ENCODE measurements at regions not wholly inside any gene's neighbourhood (a gene's known extent, or its start where the extent isn't known, plus 50 kb on each side); places are given as distances from the start of the nearest gene placed in this dataset.

- intact Hi-C loops (cut with micrococcal nuclease): no loop called here
- DNase-seq: no peak
- Mint-ChIP-seq H3K27ac (no peak overlapping the region), H3K27me3 (peaks cover 18% of the 10 kb centered on the region), H3K4me1 (no peaks in the 10 kb centered on the region), H3K4me3 (no peak overlapping the region), H3K9me3 (ENCODE audit: insufficient read depth) (no peaks in the 10 kb centered on the region)
- Histone ChIP-seq H3K27ac (ENCODE audit: low read length in 2 of 2) (no peak overlapping the region), H3K4me3 (ENCODE audit: control extremely low read depth in 1 of 5, extremely low read depth in 1 of 5, insufficient read depth in 1 of 5, low read depth in 2 of 5, low read length in 4 of 5) (no peak overlapping the region), H3K9me3 (ENCODE audit: control extremely low read depth in 1 of 3, control insufficient read depth in 2 of 3, insufficient read depth in 1 of 3, low read length in 2 of 3) (peaks cover 0 to 1% (median 0%) of the 10 kb centered on the region in 3 donors), H3K4me2 (replicated peaks; ENCODE audit: low read depth, low read length, poor library complexity, severe bottlenecking) (no peak overlapping the region), H3K9ac (ENCODE audit: low read length) (no peak overlapping the region), H3K4me1 (ENCODE audit: control insufficient read depth in 2 of 2, insufficient read depth in 2 of 2, low read length in 2 of 2) (no peaks in the 10 kb centered on the region), H3K36me3 (replicated peaks in 1 of 2; ENCODE audit: control extremely low read depth in 1 of 2, control insufficient read depth in 1 of 2, extremely low read depth in 1 of 2, insufficient read depth in 2 of 2, low read length in 1 of 2) (no peaks in the 10 kb centered on the region), H2AFZ (ENCODE audit: insufficient read depth, low read depth, low read length, poor library complexity, severe bottlenecking) (no peak overlapping the region), H4K20me1 (ENCODE audit: control insufficient read depth, insufficient read depth, low read length, poor library complexity, severe bottlenecking) (no peaks in the 10 kb centered on the region), H3K27me3 (replicated peaks in 1 of 4; ENCODE audit: control extremely low read depth in 1 of 4, control insufficient read depth in 3 of 4, insufficient read depth in 4 of 4, low read length in 3 of 4) (no peaks in the 10 kb centered on the region), H3K79me2 (ENCODE audit: control insufficient read depth, insufficient read depth, low read length) (no peaks in the 10 kb centered on the region)
- no peak for ATAC-seq (ENCODE audit: low read depth)
- CTCF ChIA-PET: no interaction called here
- POLR2A ChIA-PET: no interaction called here
- 93% methylated on average over 1 of the region's 2 CpGs for whole genome bisulfite sequencing (ENCODE audit: insufficient coverage)
- TF ChIP-seq CTCF (IDR thresholded peaks at IDR 0.05) (no peak), EZH2 (IDR thresholded peaks at IDR 0.05; ENCODE audit: borderline replicate concordance, insufficient read depth, low read depth, low read length, poor library complexity, severe bottlenecking) (no peak)
Measured at GRCh38 chr20:52331655-52332054, 140.1 kb upstream of the ZFP64 start.

DNA sequence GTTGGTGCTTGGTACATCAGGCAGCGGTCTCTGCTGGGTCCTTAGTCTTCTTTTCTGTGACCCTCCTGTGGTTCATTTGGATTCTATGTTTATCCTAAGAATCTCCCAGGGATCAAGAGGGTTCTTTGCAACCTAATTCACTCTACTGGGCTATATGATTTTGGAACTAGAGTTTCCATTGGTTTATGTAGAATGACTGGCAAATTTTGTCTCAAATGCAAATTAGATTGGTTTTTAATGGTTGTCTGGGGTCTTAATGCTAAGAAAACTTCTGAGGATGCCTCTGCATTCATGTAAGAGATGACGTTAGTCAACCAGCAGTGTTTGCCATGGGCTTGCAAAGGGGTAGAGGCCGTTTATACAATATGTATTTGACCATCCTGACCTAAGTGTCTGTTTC, 129.8 kb upstream of the ZFP64 start:
- 68% methylated on average over 3 of the region's 3 CpGs for WGBS (ENCODE audit: insufficient coverage)
- intact Hi-C loops (cut with micrococcal nuclease): no loop called here
- no peak for ATAC-seq (ENCODE audit: low read depth)
- H3K27ac Mint-ChIP-seq: no peak overlapping the region
- H3K4me3 ChIP-seq (ENCODE audit: control extremely low read depth in 1 of 5, extremely low read depth in 1 of 5, insufficient read depth in 1 of 5, low read depth in 2 of 5, low read length in 4 of 5): no peak overlapping the region
- TF ChIP-seq CTCF (IDR thresholded peaks at IDR 0.05) (no peak), EZH2 (IDR thresholded peaks at IDR 0.05; ENCODE audit: borderline replicate concordance, insufficient read depth, low read depth, low read length, poor library complexity, severe bottlenecking) (no peak)
- no peaks in the 10 kb centered on the region for H3K4me1 Mint-ChIP-seq
- no peaks in the 10 kb centered on the region for H3K36me3 ChIP-seq (replicated peaks in 1 of 2; ENCODE audit: control extremely low read depth in 1 of 2, control insufficient read depth in 1 of 2, extremely low read depth in 1 of 2, insufficient read depth in 2 of 2, low read length in 1 of 2)
- no peaks in the 10 kb centered on the region for H3K4me1 ChIP-seq (ENCODE audit: control insufficient read depth in 2 of 2, insufficient read depth in 2 of 2, low read length in 2 of 2)
- peaks cover 35% of the 10 kb centered on the region for H3K27me3 Mint-ChIP-seq
- ChIA-PET CTCF (interaction anchor here (3.7 kb wide), 1 partner anchor 9 kb away, joined by 17 read pairs; no protein-coding TSS in a partner anchor), POLR2A (no interaction called here)
- peaks cover 0 to 3% (median 0%) of the 10 kb centered on the region in 3 donors for H3K9me3 ChIP-seq (ENCODE audit: control extremely low read depth in 1 of 3, control insufficient read depth in 2 of 3, insufficient read depth in 1 of 3, low read length in 2 of 3)
- no peak for DNase-seq
- no peak overlapping the region for H2AFZ ChIP-seq (ENCODE audit: insufficient read depth, low read depth, low read length, poor library complexity, severe bottlenecking)
- peaks cover 0 to 3% (median 0%) of the 10 kb centered on the region in 4 experiments for H3K27me3 ChIP-seq (replicated peaks in 1 of 4; ENCODE audit: control extremely low read depth in 1 of 4, control insufficient read depth in 3 of 4, insufficient read depth in 4 of 4, low read length in 3 of 4)
- no peaks in the 10 kb centered on the region for H4K20me1 ChIP-seq (ENCODE audit: control insufficient read depth, insufficient read depth, low read length, poor library complexity, severe bottlenecking)
- H3K79me2 ChIP-seq (ENCODE audit: control insufficient read depth, insufficient read depth, low read length): no peaks in the 10 kb centered on the region
- no peak overlapping the region for H3K27ac ChIP-seq (ENCODE audit: low read length in 2 of 2)
- H3K4me2 ChIP-seq (replicated peaks; ENCODE audit: low read depth, low read length, poor library complexity, severe bottlenecking): no peak overlapping the region
- no peaks in the 10 kb centered on the region for H3K9me3 Mint-ChIP-seq (ENCODE audit: insufficient read depth)
- H3K4me3 Mint-ChIP-seq: no peak overlapping the region
- H3K9ac ChIP-seq (ENCODE audit: low read length): no peak overlapping the region
